ENCODE measurements at regions not wholly inside any gene's neighbourhood (a gene's known extent, or its start where the extent isn't known, plus 50 kb on each side); places are given as distances from the start of the nearest gene placed in this dataset.

DNA sequence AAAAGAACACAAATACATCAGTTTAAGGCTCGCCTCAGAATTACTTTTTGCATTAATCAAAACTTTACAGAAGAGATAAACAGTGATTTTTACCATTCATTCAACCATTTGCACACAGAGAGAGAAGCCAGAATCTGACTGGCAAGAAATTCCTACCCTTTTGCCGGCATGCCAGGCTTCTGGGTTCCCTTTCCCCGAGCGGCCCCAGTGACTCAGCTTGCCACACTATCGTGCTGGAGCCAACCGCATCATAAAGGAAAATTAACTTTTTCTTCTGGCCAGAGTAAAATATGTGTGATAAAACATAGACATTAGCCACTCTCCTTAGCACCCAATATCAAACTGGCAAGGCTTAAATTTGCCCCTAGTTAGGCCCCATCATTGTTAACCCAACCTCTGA is 61.8 kb upstream of the IKZF2 start:
- H3K36me3 ChIP-seq (ENCODE audit: control insufficient read depth in 2 of 2, insufficient read depth in 2 of 2, low read length in 1 of 2), result no peaks in the 10 kb centered on the region
- no peaks in the 10 kb centered on the region for H3K79me2 ChIP-seq (ENCODE audit: control insufficient read depth, insufficient read depth, low read length)
- ChIA-PET POLR2A (interaction anchor here (1.2 kb wide), 1 partner anchor 11 kb away, joined by 3 read pairs; no protein-coding TSS in a partner anchor), CTCF (interaction anchor here (0.9 to 2.2 kb wide), 4 partner anchors 8 to 27 kb away, joined by 3 to 7 read pairs (median 4); no protein-coding TSS in a partner anchor), RAD21 (ENCODE audit: unreplicated experiment) (no interaction called here), SMC1A (ENCODE audit: uncharacterized antibody, unreplicated experiment) (interaction anchor here (1.1 to 3.6 kb wide), 8 partner anchors 8 to 56 kb away, joined by 3 to 26 read pairs (median 4); no protein-coding TSS in a partner anchor)
- no peaks in the 10 kb centered on the region for H4K20me1 ChIP-seq (ENCODE audit: control insufficient read depth, insufficient read depth)
- H3K4me3 ChIP-seq, result no peak overlapping the region
- H3K27me3 ChIP-seq (replicated peaks in 1 of 2; ENCODE audit: control insufficient read depth in 2 of 2, insufficient read depth in 2 of 2, low read length in 1 of 2), result no peaks in the 10 kb centered on the region
- intact Hi-C loops (cut with micrococcal nuclease; ENCODE audit: unreplicated experiment), result no loop called here
- H3K4me1 ChIP-seq (ENCODE audit: control insufficient read depth, insufficient read depth, low read length), result no peaks in the 10 kb centered on the region
- in situ Hi-C loops (cut with MboI), result no loop called here
- TF ChIP-seq NFXL1 (IDR thresholded peaks at IDR 0.05; ENCODE audit: borderline replicate concordance) (no peak), IKZF1 (conservative IDR thresholded peaks at IDR 0.05) (no peak), ZNF207 (IDR thresholded peaks at IDR 0.05; ENCODE audit: borderline replicate concordance) (no peak), HDAC6 (IDR thresholded peaks at IDR 0.05; ENCODE audit: unreplicated experiment) (no peak), ASH2L (IDR thresholded peaks at IDR 0.05; ENCODE audit: borderline replicate concordance, low read depth) (no peak), WRNIP1 (IDR thresholded peaks at IDR 0.05; ENCODE audit: borderline replicate concordance, low read depth, low read length) (no peak), GABPA (IDR thresholded peaks at IDR 0.05; ENCODE audit: low read depth) (no peak), POLR2AphosphoS5 (IDR thresholded peaks at IDR 0.05; ENCODE audit: low read length) (no peak), ETV6 (conservative IDR thresholded peaks at IDR 0.05 in 1 of 2, IDR thresholded peaks at IDR 0.05 in 1 of 2; ENCODE audit: borderline replicate concordance in 1 of 2, low read depth in 1 of 2) (no peak), CHD2 (IDR thresholded peaks at IDR 0.05; ENCODE audit: borderline replicate concordance, low read depth, low read length) (no peak), HDGF (IDR thresholded peaks at IDR 0.05) (no peak), MYB (IDR thresholded peaks at IDR 0.05; ENCODE audit: borderline replicate concordance, low read depth, low read length) (no peak), TCF12 (IDR thresholded peaks at IDR 0.05; ENCODE audit: low read depth, low read length) (no peak)
- H2AFZ ChIP-seq (ENCODE audit: control insufficient read depth, low read depth, low read length), result no peak overlapping the region
- peaks cover 1% of the 10 kb centered on the region; the same call in 2 of the 3 replicates for H3K9me3 ChIP-seq (replicated peaks; ENCODE audit: control insufficient read depth, insufficient read depth, low read length)
- no peak for DNase-seq (ENCODE audit: low read depth, low spot score)
- WGBS (ENCODE audit: insufficient coverage, insufficient replicate concordance, low lambda C conversion rate, missing lambda C conversion rate), result 90% methylated on average over 6 of the region's 6 CpGs
- no peak overlapping the region for H3K9ac ChIP-seq (ENCODE audit: control insufficient read depth, insufficient read depth, low read length)
- H3K27ac ChIP-seq (ENCODE audit: control insufficient read depth, insufficient read depth), result no peak overlapping the region
- no peak for ATAC-seq
- no TSS peak for BruUV-seq (replicated peaks)
- no peak for FAIRE-seq
- no peak overlapping the region for H3K4me2 ChIP-seq (ENCODE audit: control insufficient read depth, insufficient read depth)

Data from GM12878 (cell line).